Trophoblast cell (in vitro differentiated cells and primary cell): ENCODE measurements at regions not wholly inside any gene's neighbourhood (a gene's known extent, or its start where the extent isn't known, plus 50 kb on each side); places are given as distances from the start of the nearest gene placed in this dataset.

Experiments
- DNase-seq, 2 donors: peaks; one replicate each; pipeline ENCODE4 v3.0.0-alpha.2; 2016
- H2AFZ ChIP-seq: 2 replicates; pipeline ENCODE4 v1.6.1; 2013; ENCODE audit warnings: low read length, moderate library complexity, mild to moderate bottlenecking; ENCODE audit not compliant: insufficient read depth, poor library complexity
- H2AK5ac ChIP-seq: 2 replicates; pipeline ENCODE4 v1.6.1; 2013; ENCODE audit warnings: mild to moderate bottlenecking, low read length
- H2BK120ac ChIP-seq: 2 replicates; pipeline ENCODE4 v1.6.1; 2013; ENCODE audit warnings: low read length, mild to moderate bottlenecking, moderate library complexity; ENCODE audit not compliant: insufficient read depth, poor library complexity
- H2BK12ac ChIP-seq: 2 replicates; pipeline ENCODE4 v1.6.1; 2013; ENCODE audit warnings: mild to moderate bottlenecking, low read length, moderate library complexity
- H2BK5ac ChIP-seq: 2 replicates; pipeline ENCODE4 v1.6.1; 2013; ENCODE audit warnings: low read length, low read depth, moderate library complexity, mild to moderate bottlenecking; ENCODE audit not compliant: poor library complexity
- H3K14ac ChIP-seq: 2 replicates; pipeline ENCODE4 v1.6.1; 2013; ENCODE audit warnings: mild to moderate bottlenecking, low read length
- H3K18ac ChIP-seq: 2 replicates; pipeline ENCODE4 v1.6.1; 2013; ENCODE audit warnings: mild to moderate bottlenecking, low read length
- H3K23ac ChIP-seq: 2 replicates; pipeline ENCODE4 v1.6.1; 2013; ENCODE audit warnings: low read length
- H3K27ac ChIP-seq: 2 replicates; pipeline ENCODE4 v1.5.1; 2013; ENCODE audit warnings: low read depth, mild to moderate bottlenecking, inconsistent platforms, low read length, moderate library complexity
- H3K27me3 ChIP-seq: 2 replicates; pipeline ENCODE4 v1.6.1; 2013; ENCODE audit warnings: inconsistent platforms, mild to moderate bottlenecking, low read length, moderate library complexity; ENCODE audit not compliant: insufficient read depth
- H3K36me3 ChIP-seq, 2 experiments: 1 replicate in 1 of 2; 2 replicates in 1 of 2; pipeline ENCODE4 v1.6.1; 2013; ENCODE audit warnings: low read length in 2 of 2, mild to moderate bottlenecking in 2 of 2, moderate library complexity in 1 of 2; ENCODE audit not compliant: insufficient read depth in 2 of 2, control insufficient read depth in 1 of 2
- H3K4ac ChIP-seq: 2 replicates; pipeline ENCODE4 v1.6.1; 2013; ENCODE audit warnings: low read depth, mild to moderate bottlenecking, low read length, moderate library complexity
- H3K4me1 ChIP-seq, 2 experiments: 1 replicate in 1 of 2; 2 replicates in 1 of 2; pipeline ENCODE4 v1.6.1; 2013; ENCODE audit warnings: low read length in 2 of 2, mild to moderate bottlenecking in 2 of 2, moderate library complexity in 1 of 2; ENCODE audit not compliant: insufficient read depth in 2 of 2, control insufficient read depth in 1 of 2
- H3K4me2 ChIP-seq: 2 replicates; pipeline ENCODE4 v1.6.1; 2013; ENCODE audit warnings: inconsistent platforms, mild to moderate bottlenecking, low read length, moderate library complexity
- H3K4me3 ChIP-seq: 2 replicates; pipeline ENCODE4 v1.5.1; 2013; ENCODE audit warnings: mild to moderate bottlenecking, low read depth, low read length, inconsistent platforms
- H3K79me1 ChIP-seq: one replicate; pipeline ENCODE4 v1.6.1; 2013; ENCODE audit warnings: low read length
- H3K79me2 ChIP-seq: 2 replicates; pipeline ENCODE4 v1.6.1; 2013; ENCODE audit warnings: low read length, mild to moderate bottlenecking; ENCODE audit not compliant: control insufficient read depth, insufficient read depth, poor library complexity
- H3K9ac ChIP-seq: 2 replicates; pipeline ENCODE4 v1.6.1; 2013; ENCODE audit warnings: mild to moderate bottlenecking, low read length
- H3K9me3 ChIP-seq: 2 replicates; pipeline ENCODE4 v1.6.1; 2013; ENCODE audit warnings: low read depth, mild to moderate bottlenecking, control low read depth, inconsistent platforms, low read length; ENCODE audit not compliant: insufficient read depth
- H4K12ac ChIP-seq: 2 replicates; pipeline ENCODE4 v1.6.1; 2013; ENCODE audit warnings: low read depth, mild to moderate bottlenecking, low read length, moderate library complexity
- H4K8ac ChIP-seq: 2 replicates; pipeline ENCODE4 v1.6.1; 2013; ENCODE audit warnings: low read depth, mild to moderate bottlenecking, low read length, moderate library complexity
- H4K91ac ChIP-seq: one replicate; pipeline ENCODE4 v1.6.1; 2013; ENCODE audit warnings: low read depth, mild to moderate bottlenecking, low read length, moderate library complexity
- WGBS: extraction: QIAGEN DNeasy Blood & Tissue Kit; methylation state at CpG from one replicate; pipeline ENCODE4 v1.1.7; 2013; ENCODE audit warnings: missing lambda C conversion rate; ENCODE audit not compliant: insufficient read length, insufficient coverage; ENCODE audit errors: extremely low coverage; 5-methylcytosine and 5-hydroxymethylcytosine counted together

GRCh38 chr20:39777610-39778009 lies 815.5 kb downstream of the DHX35 start:
- H2AK5ac ChIP-seq, result no peak overlapping the region
- H3K9me3 ChIP-seq, result no peaks in the 10 kb centered on the region
- no peak overlapping the region for H2BK120ac ChIP-seq
- H3K79me2 ChIP-seq, result no peaks in the 10 kb centered on the region
- H3K4me2 ChIP-seq, result no peak overlapping the region
- H4K91ac ChIP-seq, result no peak overlapping the region
- H3K4ac ChIP-seq, result no peak overlapping the region
- H2BK12ac ChIP-seq, result no peak overlapping the region
- no peak overlapping the region for H2BK5ac ChIP-seq
- H3K27ac ChIP-seq, result no peak overlapping the region
- no peaks in the 10 kb centered on the region for H3K4me1 ChIP-seq
- no peak overlapping the region for H3K4me3 ChIP-seq
- DNase-seq, result no peak
- no peaks in the 10 kb centered on the region for H3K36me3 ChIP-seq
- H3K14ac ChIP-seq, result no peak overlapping the region
- no peak overlapping the region for H4K12ac ChIP-seq
- no peak overlapping the region for H4K8ac ChIP-seq
- H3K79me1 ChIP-seq, result no peaks in the 10 kb centered on the region
- H3K27me3 ChIP-seq, result no peaks in the 10 kb centered on the region
- H3K9ac ChIP-seq, result no peak overlapping the region
- H2AFZ ChIP-seq, result no peak overlapping the region
- H3K23ac ChIP-seq, result no peak overlapping the region
- no peak overlapping the region for H3K18ac ChIP-seq

DNA sequence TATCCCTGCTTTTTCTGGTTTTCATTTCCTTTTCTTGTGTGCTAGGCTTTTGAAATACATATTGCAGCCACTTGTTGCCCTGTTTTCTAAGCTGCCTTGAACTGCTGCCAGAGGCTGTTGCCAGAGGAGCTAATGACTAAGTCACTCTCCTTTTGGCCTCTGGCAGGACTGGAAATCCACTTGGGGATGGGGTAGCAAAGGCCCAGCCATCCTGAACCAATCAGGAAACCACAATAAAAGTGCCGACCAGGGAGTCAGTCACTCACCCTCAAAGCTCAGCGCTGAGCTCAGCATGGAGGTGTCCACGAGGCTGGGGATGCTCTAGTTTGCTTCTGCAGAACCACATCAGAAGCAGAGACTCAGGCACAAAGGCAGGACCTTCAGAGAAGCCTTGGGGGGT lies 813.0 kb downstream of the DHX35 start:
- Histone ChIP-seq H4K12ac (no peak overlapping the region), H3K4me1 (no peaks in the 10 kb centered on the region), H2AK5ac (no peak overlapping the region), H2AFZ (no peak overlapping the region), H3K9me3 (no peaks in the 10 kb centered on the region), H3K14ac (no peak overlapping the region), H2BK120ac (no peak overlapping the region), H3K79me2 (no peaks in the 10 kb centered on the region), H3K4me2 (no peak overlapping the region), H3K79me1 (no peaks in the 10 kb centered on the region), H3K9ac (no peak overlapping the region), H3K23ac (no peak overlapping the region), H3K27me3 (no peaks in the 10 kb centered on the region), H4K91ac (no peak overlapping the region), H3K4ac (no peak overlapping the region), H4K8ac (no peak overlapping the region), H3K27ac (no peak overlapping the region), H3K4me3 (no peak overlapping the region), H3K36me3 (no peaks in the 10 kb centered on the region), H3K18ac (no peak overlapping the region), H2BK12ac (no peak overlapping the region), H2BK5ac (no peak overlapping the region)
- no peak for DNase-seq
- no CpG with 5 or more reads among the region's 3 CpGs for WGBS

- no peak overlapping the region for H3K9ac ChIP-seq
- no peak overlapping the region for H3K23ac ChIP-seq
- H3K27ac ChIP-seq, result no peak overlapping the region
- H3K14ac ChIP-seq, result no peak overlapping the region
- no peaks in the 10 kb centered on the region for H3K9me3 ChIP-seq
- no peak overlapping the region for H4K91ac ChIP-seq
- H2BK120ac ChIP-seq, result no peak overlapping the region
- no peaks in the 10 kb centered on the region for H3K79me2 ChIP-seq
- H2AK5ac ChIP-seq, result no peak overlapping the region
- H2BK5ac ChIP-seq, result no peak overlapping the region
- H3K18ac ChIP-seq, result no peak overlapping the region
- H3K4ac ChIP-seq, result no peak overlapping the region
- H3K4me3 ChIP-seq, result no peak overlapping the region
- H2BK12ac ChIP-seq, result no peak overlapping the region
- H4K8ac ChIP-seq, result no peak overlapping the region
- H2AFZ ChIP-seq, result no peak overlapping the region
- no peak overlapping the region for H3K4me2 ChIP-seq
- H4K12ac ChIP-seq, result no peak overlapping the region
- H3K4me1 ChIP-seq, result no peaks in the 10 kb centered on the region
- no peaks in the 10 kb centered on the region for H3K36me3 ChIP-seq
- no peaks in the 10 kb centered on the region for H3K79me1 ChIP-seq
- no CpG with 5 or more reads among the region's 5 CpGs for WGBS
- DNase-seq, result no peak
- no peaks in the 10 kb centered on the region for H3K27me3 ChIP-seq
Measured at GRCh38 chr20:39773380-39774000, 811.3 kb downstream of the DHX35 start.

GRCh38 chr20:39767352-39767751 lies 805.2 kb downstream of the DHX35 start:
- no peak overlapping the region for H3K14ac ChIP-seq
- H3K23ac ChIP-seq, result no peak overlapping the region
- H4K91ac ChIP-seq, result no peak overlapping the region
- no peaks in the 10 kb centered on the region for H3K79me2 ChIP-seq
- no peaks in the 10 kb centered on the region for H3K36me3 ChIP-seq
- H4K8ac ChIP-seq, result no peak overlapping the region
- WGBS, result no CpG with 5 or more reads among the region's 1 CpG
- no peak overlapping the region for H3K9ac ChIP-seq
- no peaks in the 10 kb centered on the region for H3K27me3 ChIP-seq
- H3K18ac ChIP-seq, result no peak overlapping the region
- no peak overlapping the region for H2BK120ac ChIP-seq
- H2BK5ac ChIP-seq, result no peak overlapping the region
- H3K4ac ChIP-seq, result no peak overlapping the region
- DNase-seq, result no peak
- no peak overlapping the region for H4K12ac ChIP-seq
- H3K79me1 ChIP-seq, result no peaks in the 10 kb centered on the region
- no peak overlapping the region for H3K4me3 ChIP-seq
- no peak overlapping the region for H2AFZ ChIP-seq
- no peak overlapping the region for H3K27ac ChIP-seq
- no peaks in the 10 kb centered on the region for H3K4me1 ChIP-seq
- no peaks in the 10 kb centered on the region for H3K9me3 ChIP-seq
- H2BK12ac ChIP-seq, result no peak overlapping the region
- no peak overlapping the region for H2AK5ac ChIP-seq
- no peak overlapping the region for H3K4me2 ChIP-seq
